ENCODE measurements at regions not wholly inside any gene's neighbourhood (a gene's known extent, or its start where the extent isn't known, plus 50 kb on each side); places are given as distances from the start of the nearest gene placed in this dataset.

GRCh38 chr12:83691730-83692129 is 1005.0 kb downstream of the TMTC2 start:
- Histone ChIP-seq H3K36me3 (ENCODE audit: control insufficient read depth in 2 of 2, insufficient read depth in 2 of 2, low read length in 2 of 2) (no peaks in the 10 kb centered on the region), H3K4me1 (ENCODE audit: control insufficient read depth, insufficient read depth, low read length) (no peaks in the 10 kb centered on the region), H3K9me3 (ENCODE audit: control insufficient read depth in 2 of 2, low read length in 2 of 2) (peaks cover 0 to 4% of the 10 kb centered on the region in 2 donors), H3K27me3 (ENCODE audit: control insufficient read depth in 1 of 2, insufficient read depth in 2 of 2, low read length in 2 of 2) (no peaks in the 10 kb centered on the region), H3K27ac (ENCODE audit: low read length) (no peak overlapping the region), H3K4me3 (ENCODE audit: low read length in 2 of 2) (no peak overlapping the region), H3K9ac (ENCODE audit: low read length in 2 of 2) (no peak overlapping the region)

GRCh38 chr12:83690465-83690864 is 1003.8 kb downstream of the TMTC2 start:
- H3K9me3 ChIP-seq (ENCODE audit: control insufficient read depth in 2 of 2, low read length in 2 of 2), result peaks cover 0 to 4% of the 10 kb centered on the region in 2 donors
- H3K36me3 ChIP-seq (ENCODE audit: control insufficient read depth in 2 of 2, insufficient read depth in 2 of 2, low read length in 2 of 2), result no peaks in the 10 kb centered on the region
- H3K4me3 ChIP-seq (ENCODE audit: low read length in 2 of 2), result no peak overlapping the region
- H3K27me3 ChIP-seq (ENCODE audit: control insufficient read depth in 1 of 2, insufficient read depth in 2 of 2, low read length in 2 of 2), result no peaks in the 10 kb centered on the region
- H3K27ac ChIP-seq (ENCODE audit: low read length), result no peak overlapping the region
- no peak overlapping the region for H3K9ac ChIP-seq (ENCODE audit: low read length in 2 of 2)
- H3K4me1 ChIP-seq (ENCODE audit: control insufficient read depth, insufficient read depth, low read length), result no peaks in the 10 kb centered on the region

DNA sequence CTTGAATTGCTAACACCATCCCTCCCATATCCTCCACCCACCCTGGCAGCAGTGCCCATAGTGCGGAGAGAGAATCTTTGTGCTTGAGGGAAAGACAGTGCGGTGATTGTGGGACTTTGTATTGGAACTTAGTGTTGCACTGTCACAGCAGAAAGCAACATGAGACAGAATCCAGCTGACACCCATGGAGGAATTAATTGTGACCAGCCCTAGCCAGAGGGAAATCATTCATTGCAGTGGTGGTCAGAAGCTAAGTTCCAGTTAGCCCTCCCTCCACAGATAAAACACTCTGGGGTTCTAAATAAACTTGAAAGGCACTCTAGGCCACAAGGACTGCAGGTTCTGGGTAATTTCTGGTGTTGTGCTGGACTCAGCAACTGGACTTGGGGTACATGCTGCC is 1002.6 kb downstream of the TMTC2 start:
- no peaks in the 10 kb centered on the region for H3K27me3 ChIP-seq (ENCODE audit: control insufficient read depth in 1 of 2, insufficient read depth in 2 of 2, low read length in 2 of 2)
- no peak overlapping the region for H3K9ac ChIP-seq (ENCODE audit: low read length in 2 of 2)
- no peaks in the 10 kb centered on the region for H3K36me3 ChIP-seq (ENCODE audit: control insufficient read depth in 2 of 2, insufficient read depth in 2 of 2, low read length in 2 of 2)
- no peak overlapping the region for H3K27ac ChIP-seq (ENCODE audit: low read length)
- H3K9me3 ChIP-seq (ENCODE audit: control insufficient read depth in 2 of 2, low read length in 2 of 2), result peaks cover 0 to 4% of the 10 kb centered on the region in 2 donors
- H3K4me1 ChIP-seq (ENCODE audit: control insufficient read depth, insufficient read depth, low read length), result no peaks in the 10 kb centered on the region
- H3K4me3 ChIP-seq (ENCODE audit: low read length in 2 of 2), result no peak overlapping the region

DNA sequence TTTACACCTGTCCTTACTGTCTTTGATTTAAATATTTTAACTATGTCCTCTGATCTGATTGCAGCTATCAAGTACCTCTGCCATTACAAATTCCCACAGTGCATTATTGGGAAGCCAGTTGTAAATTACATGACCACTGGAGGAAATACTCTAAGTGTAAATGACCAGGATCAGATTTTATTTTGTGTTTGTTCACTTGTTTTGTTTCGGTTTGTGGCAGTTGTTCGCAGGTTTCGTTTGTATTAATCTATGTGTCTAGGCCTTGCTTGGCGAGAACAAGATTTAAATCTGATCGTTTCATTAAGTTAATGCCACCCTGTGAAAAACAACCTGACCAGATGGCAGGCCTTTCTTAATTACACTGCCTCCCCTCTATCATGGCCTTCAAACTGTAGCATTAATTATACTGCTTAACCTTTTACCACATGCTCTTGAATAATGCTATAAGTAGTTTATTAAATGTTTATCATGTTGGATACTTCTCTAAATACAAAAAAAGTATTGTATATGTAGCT is 990.1 kb downstream of the TMTC2 start:
- Histone ChIP-seq H3K36me3 (ENCODE audit: control insufficient read depth in 2 of 2, insufficient read depth in 2 of 2, low read length in 2 of 2) (no peaks in the 10 kb centered on the region), H3K27me3 (ENCODE audit: control insufficient read depth in 1 of 2, insufficient read depth in 2 of 2, low read length in 2 of 2) (no peaks in the 10 kb centered on the region), H3K4me3 (ENCODE audit: low read length in 2 of 2) (no peak overlapping the region), H3K27ac (ENCODE audit: low read length) (no peak overlapping the region), H3K9ac (ENCODE audit: low read length in 2 of 2) (no peak overlapping the region), H3K4me1 (ENCODE audit: control insufficient read depth, insufficient read depth, low read length) (no peaks in the 10 kb centered on the region), H3K9me3 (ENCODE audit: control insufficient read depth in 2 of 2, low read length in 2 of 2) (no peaks in the 10 kb centered on the region)

DNA sequence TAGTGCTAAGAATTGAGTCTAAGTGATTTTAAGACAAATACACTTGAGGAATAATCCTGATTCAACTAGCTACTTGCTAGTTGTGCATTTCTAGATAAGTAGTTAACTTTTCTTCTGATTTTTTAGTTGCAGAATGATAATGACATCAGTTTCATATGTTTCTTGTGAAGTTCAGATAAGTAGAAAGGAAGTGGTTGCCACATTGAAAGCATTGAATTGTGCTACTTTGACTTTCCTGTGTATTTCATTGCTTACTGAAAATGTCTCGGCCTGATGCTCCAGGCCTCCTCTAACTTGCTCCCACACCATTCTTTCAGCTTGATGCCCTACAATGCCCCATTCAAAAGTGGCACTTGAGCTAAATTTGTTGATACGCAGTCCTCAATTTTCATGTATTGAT is 980.0 kb downstream of the TMTC2 start:
- no peak overlapping the region for H3K27ac ChIP-seq (ENCODE audit: low read length)
- no peak overlapping the region for H3K4me3 ChIP-seq (ENCODE audit: low read length in 2 of 2)

GRCh38 chr12:83665634-83666218 is 979.0 kb downstream of the TMTC2 start:
- Histone ChIP-seq H3K36me3 (ENCODE audit: control insufficient read depth in 2 of 2, insufficient read depth in 2 of 2, low read length in 2 of 2) (no peaks in the 10 kb centered on the region), H3K9ac (ENCODE audit: low read length in 2 of 2) (no peak overlapping the region), H3K4me3 (ENCODE audit: low read length in 2 of 2) (no peak overlapping the region), H3K27ac (ENCODE audit: low read length) (no peak overlapping the region), H3K9me3 (ENCODE audit: control insufficient read depth in 2 of 2, low read length in 2 of 2) (no peaks in the 10 kb centered on the region), H3K27me3 (ENCODE audit: control insufficient read depth in 1 of 2, insufficient read depth in 2 of 2, low read length in 2 of 2) (no peaks in the 10 kb centered on the region), H3K4me1 (ENCODE audit: control insufficient read depth, insufficient read depth, low read length) (no peaks in the 10 kb centered on the region)

More for the DNA sequence above, 980.0 kb downstream of the TMTC2 start:
- Histone ChIP-seq H3K4me1 (ENCODE audit: control insufficient read depth, insufficient read depth, low read length) (no peaks in the 10 kb centered on the region), H3K36me3 (ENCODE audit: control insufficient read depth in 2 of 2, insufficient read depth in 2 of 2, low read length in 2 of 2) (no peaks in the 10 kb centered on the region), H3K27me3 (ENCODE audit: control insufficient read depth in 1 of 2, insufficient read depth in 2 of 2, low read length in 2 of 2) (no peaks in the 10 kb centered on the region), H3K9ac (ENCODE audit: low read length in 2 of 2) (no peak overlapping the region), H3K9me3 (ENCODE audit: control insufficient read depth in 2 of 2, low read length in 2 of 2) (no peaks in the 10 kb centered on the region)

DNA sequence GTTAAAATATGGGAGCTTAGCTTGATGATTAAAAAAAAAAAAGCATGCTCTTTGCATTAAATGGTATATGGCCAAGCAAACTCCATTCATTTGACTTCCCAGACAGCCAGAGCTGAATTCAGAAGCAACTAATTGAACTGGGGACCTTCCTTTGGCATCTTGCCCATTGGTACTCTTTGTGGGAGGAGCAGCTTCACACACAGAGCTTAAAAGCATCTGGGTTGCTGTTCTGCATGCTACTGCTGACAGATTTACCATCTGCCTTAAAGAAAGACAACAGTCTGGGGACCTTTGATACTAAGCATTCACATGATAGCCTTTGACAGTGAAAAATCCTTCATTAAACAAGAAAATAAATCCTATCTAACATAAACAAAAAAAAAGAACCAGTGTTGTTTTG is 977.9 kb downstream of the TMTC2 start:
- Histone ChIP-seq H3K4me1 (ENCODE audit: control insufficient read depth, insufficient read depth, low read length) (no peaks in the 10 kb centered on the region), H3K4me3 (ENCODE audit: low read length in 2 of 2) (no peak overlapping the region), H3K9ac (ENCODE audit: low read length in 2 of 2) (no peak overlapping the region), H3K9me3 (ENCODE audit: control insufficient read depth in 2 of 2, low read length in 2 of 2) (no peaks in the 10 kb centered on the region), H3K27ac (ENCODE audit: low read length) (no peak overlapping the region), H3K36me3 (ENCODE audit: control insufficient read depth in 2 of 2, insufficient read depth in 2 of 2, low read length in 2 of 2) (no peaks in the 10 kb centered on the region), H3K27me3 (ENCODE audit: control insufficient read depth in 1 of 2, insufficient read depth in 2 of 2, low read length in 2 of 2) (no peaks in the 10 kb centered on the region)

GRCh38 chr12:83660727-83661358 is 974.1 kb downstream of the TMTC2 start:
- Histone ChIP-seq H3K4me3 (ENCODE audit: low read length in 2 of 2) (no peak overlapping the region), H3K9me3 (ENCODE audit: control insufficient read depth in 2 of 2, low read length in 2 of 2) (no peaks in the 10 kb centered on the region), H3K9ac (ENCODE audit: low read length in 2 of 2) (no peak overlapping the region), H3K27ac (ENCODE audit: low read length) (no peak overlapping the region), H3K36me3 (ENCODE audit: control insufficient read depth in 2 of 2, insufficient read depth in 2 of 2, low read length in 2 of 2) (no peaks in the 10 kb centered on the region), H3K4me1 (ENCODE audit: control insufficient read depth, insufficient read depth, low read length) (no peaks in the 10 kb centered on the region), H3K27me3 (ENCODE audit: control insufficient read depth in 1 of 2, insufficient read depth in 2 of 2, low read length in 2 of 2) (no peaks in the 10 kb centered on the region)

- Histone ChIP-seq H3K36me3 (ENCODE audit: control insufficient read depth in 2 of 2, insufficient read depth in 2 of 2, low read length in 2 of 2) (no peaks in the 10 kb centered on the region), H3K27me3 (ENCODE audit: control insufficient read depth in 1 of 2, insufficient read depth in 2 of 2, low read length in 2 of 2) (no peaks in the 10 kb centered on the region), H3K27ac (ENCODE audit: low read length) (no peak overlapping the region), H3K9me3 (ENCODE audit: control insufficient read depth in 2 of 2, low read length in 2 of 2) (no peaks in the 10 kb centered on the region), H3K9ac (ENCODE audit: low read length in 2 of 2) (no peak overlapping the region), H3K4me1 (ENCODE audit: control insufficient read depth, insufficient read depth, low read length) (no peaks in the 10 kb centered on the region), H3K4me3 (ENCODE audit: low read length in 2 of 2) (no peak overlapping the region)
Observed at GRCh38 chr12:83659321-83659720, 972.6 kb downstream of the TMTC2 start.

GRCh38 chr12:83656004-83656403 is 969.3 kb downstream of the TMTC2 start:
- no peaks in the 10 kb centered on the region for H3K27me3 ChIP-seq (ENCODE audit: control insufficient read depth in 1 of 2, insufficient read depth in 2 of 2, low read length in 2 of 2)
- no peak overlapping the region for H3K9ac ChIP-seq (ENCODE audit: low read length in 2 of 2)
- H3K36me3 ChIP-seq (ENCODE audit: control insufficient read depth in 2 of 2, insufficient read depth in 2 of 2, low read length in 2 of 2), result no peaks in the 10 kb centered on the region
- H3K27ac ChIP-seq (ENCODE audit: low read length), result no peak overlapping the region
- H3K4me3 ChIP-seq (ENCODE audit: low read length in 2 of 2), result no peak overlapping the region
- no peaks in the 10 kb centered on the region for H3K9me3 ChIP-seq (ENCODE audit: control insufficient read depth in 2 of 2, low read length in 2 of 2)
- H3K4me1 ChIP-seq (ENCODE audit: control insufficient read depth, insufficient read depth, low read length), result no peaks in the 10 kb centered on the region

DNA sequence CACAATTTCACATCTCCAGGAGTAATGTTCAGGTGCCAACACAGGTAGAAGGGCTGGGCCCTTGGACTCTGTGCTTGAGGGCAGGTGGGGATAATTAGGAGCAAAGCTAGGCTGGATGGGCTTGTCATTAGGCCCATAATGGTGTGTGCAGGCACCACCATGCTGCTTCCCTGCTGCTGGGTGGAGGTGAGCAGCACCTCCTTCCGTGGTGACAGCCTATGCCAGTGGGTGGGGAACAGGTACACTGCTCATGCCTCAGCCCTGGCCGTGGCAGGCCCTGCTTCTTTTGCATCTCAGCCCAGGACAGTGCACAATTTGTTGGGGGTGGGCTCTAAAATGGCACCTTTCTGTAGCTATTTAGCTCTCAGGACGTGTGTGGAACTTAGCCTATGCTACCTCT is 955.5 kb downstream of the TMTC2 start:
- no peaks in the 10 kb centered on the region for H3K9me3 ChIP-seq (ENCODE audit: control insufficient read depth in 2 of 2, low read length in 2 of 2)
- no peak overlapping the region for H3K27ac ChIP-seq (ENCODE audit: low read length)
- no peak overlapping the region for H3K9ac ChIP-seq (ENCODE audit: low read length in 2 of 2)
- no peaks in the 10 kb centered on the region for H3K27me3 ChIP-seq (ENCODE audit: control insufficient read depth in 1 of 2, insufficient read depth in 2 of 2, low read length in 2 of 2)
- H3K4me3 ChIP-seq (ENCODE audit: low read length in 2 of 2), result no peak overlapping the region
- no peaks in the 10 kb centered on the region for H3K4me1 ChIP-seq (ENCODE audit: control insufficient read depth, insufficient read depth, low read length)
- H3K36me3 ChIP-seq (ENCODE audit: control insufficient read depth in 2 of 2, insufficient read depth in 2 of 2, low read length in 2 of 2), result no peaks in the 10 kb centered on the region

Measured in stomach smooth muscle (tissue), 2 donors.